Nephron progenitor cell (in vitro differentiated cells): ENCODE measurements at regions not wholly inside any gene's neighbourhood (a gene's known extent, or its start where the extent isn't known, plus 50 kb on each side); places are given as distances from the start of the nearest gene placed in this dataset.
A peak's percentile ranks its signal among the peaks of the same experiment; 100 is the strongest.

ENCODE experiments used
- DNase-seq: peaks from one replicate; pipeline ENCODE4 v3.0.0; 2021
- H3K27ac Mint-ChIP-seq: 2 replicates; pipeline ENCODE4 v1.8.0; 2021; ENCODE audit warnings: mild to moderate bottlenecking, moderate library complexity, mixed read lengths
- H3K27me3 Mint-ChIP-seq: 2 replicates; pipeline ENCODE4 v1.8.0; 2021; ENCODE audit warnings: mild to moderate bottlenecking, low read depth, mixed read lengths; ENCODE audit not compliant: poor library complexity
- H3K36me3 Mint-ChIP-seq: 2 replicates; pipeline ENCODE4 v1.8.0; 2021; ENCODE audit warnings: low read depth, mixed read lengths
- H3K4me1 Mint-ChIP-seq: 2 replicates; pipeline ENCODE4 v1.8.0; 2021; ENCODE audit warnings: mixed read lengths
- H3K4me3 Mint-ChIP-seq: 2 replicates; pipeline ENCODE4 v1.8.0; 2021; ENCODE audit warnings: mild to moderate bottlenecking, moderate library complexity, mixed read lengths
- H3K9me3 Mint-ChIP-seq: 2 replicates; pipeline ENCODE4 v1.8.0; 2021; ENCODE audit warnings: mild to moderate bottlenecking, moderate library complexity, mixed read lengths
- TF ChIP-seq, protein P1 (sequence below): fragments of 200-600 bp; sonication (generic); IDR thresholded peaks from 2 replicates; pipeline ENCODE4 v1.5.0; 2021; ENCODE audit warnings: antibody characterized with exemption

DNA sequence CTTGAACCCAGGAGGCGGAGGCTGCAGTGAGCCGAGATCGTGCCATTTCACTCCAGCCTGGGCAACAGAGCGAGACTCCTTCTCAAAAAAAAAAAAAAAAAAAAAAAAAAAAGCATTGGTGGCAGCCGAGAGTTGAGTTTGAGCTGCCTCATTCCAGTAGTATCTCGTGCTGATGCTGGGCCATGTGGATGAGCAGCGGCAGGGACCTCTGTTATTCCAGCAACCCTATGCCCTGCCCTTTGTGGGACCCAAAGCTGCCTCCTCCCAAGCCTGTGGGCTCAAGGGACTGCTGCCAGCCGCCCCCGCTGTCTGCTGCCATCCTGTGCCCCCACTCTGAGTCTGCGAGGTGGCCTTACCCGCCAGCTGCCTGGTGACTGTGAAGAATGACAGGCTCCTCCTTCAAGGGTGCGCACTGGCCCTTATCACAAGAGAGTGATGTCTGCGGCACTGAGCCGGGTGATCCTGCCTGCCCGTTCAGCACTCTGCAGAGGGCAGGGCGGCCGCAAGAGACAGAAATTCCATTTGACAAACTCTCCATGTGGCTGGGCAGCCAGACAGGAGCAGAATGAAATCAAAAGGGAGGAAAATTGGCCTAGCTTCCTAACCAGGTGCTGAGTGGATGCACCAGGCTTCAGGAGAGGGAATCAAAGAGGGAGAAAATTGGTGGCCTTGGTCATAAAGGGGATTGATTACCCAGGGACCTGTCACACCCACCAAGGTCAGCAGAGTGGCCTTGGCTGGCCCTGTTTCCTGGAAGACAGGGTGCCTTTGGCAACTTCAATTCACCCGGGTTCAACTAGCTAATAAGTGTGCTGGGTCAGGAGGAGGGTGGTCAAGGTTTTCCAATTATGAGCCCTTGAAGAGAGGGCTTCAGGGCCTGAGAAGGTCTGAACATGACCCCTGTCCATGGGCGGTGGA, 65.3 kb upstream of the ZMIZ1 start:
- Mint-ChIP-seq H3K27me3 (peaks cover 24% of the 10 kb centered on the region), H3K4me1 (peaks cover 49% of the 10 kb centered on the region), H3K9me3 (no peaks in the 10 kb centered on the region), H3K27ac (peak overlapping the region; percentile 90), H3K4me3 (no peak overlapping the region), H3K36me3 (no peaks in the 10 kb centered on the region)
- DNase-seq = peak; percentile 20
- TF ChIP-seq, protein P1, sequence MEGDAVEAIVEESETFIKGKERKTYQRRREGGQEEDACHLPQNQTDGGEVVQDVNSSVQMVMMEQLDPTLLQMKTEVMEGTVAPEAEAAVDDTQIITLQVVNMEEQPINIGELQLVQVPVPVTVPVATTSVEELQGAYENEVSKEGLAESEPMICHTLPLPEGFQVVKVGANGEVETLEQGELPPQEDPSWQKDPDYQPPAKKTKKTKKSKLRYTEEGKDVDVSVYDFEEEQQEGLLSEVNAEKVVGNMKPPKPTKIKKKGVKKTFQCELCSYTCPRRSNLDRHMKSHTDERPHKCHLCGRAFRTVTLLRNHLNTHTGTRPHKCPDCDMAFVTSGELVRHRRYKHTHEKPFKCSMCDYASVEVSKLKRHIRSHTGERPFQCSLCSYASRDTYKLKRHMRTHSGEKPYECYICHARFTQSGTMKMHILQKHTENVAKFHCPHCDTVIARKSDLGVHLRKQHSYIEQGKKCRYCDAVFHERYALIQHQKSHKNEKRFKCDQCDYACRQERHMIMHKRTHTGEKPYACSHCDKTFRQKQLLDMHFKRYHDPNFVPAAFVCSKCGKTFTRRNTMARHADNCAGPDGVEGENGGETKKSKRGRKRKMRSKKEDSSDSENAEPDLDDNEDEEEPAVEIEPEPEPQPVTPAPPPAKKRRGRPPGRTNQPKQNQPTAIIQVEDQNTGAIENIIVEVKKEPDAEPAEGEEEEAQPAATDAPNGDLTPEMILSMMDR = no peak

GRCh38 chr10:79004311-79004710, 64.5 kb upstream of the ZMIZ1 start:
- Mint-ChIP-seq H3K4me3 (peak overlapping the region; percentile 35), H3K9me3 (no peaks in the 10 kb centered on the region), H3K27me3 (peaks cover 25% of the 10 kb centered on the region), H3K4me1 (peaks cover 49% of the 10 kb centered on the region), H3K36me3 (no peaks in the 10 kb centered on the region), H3K27ac (no peak overlapping the region)
- TF ChIP-seq, protein P1 = no peak
- DNase-seq = peak; percentile 16

GRCh38 chr10:79005126-79005810, 63.5 kb upstream of the ZMIZ1 start:
- Mint-ChIP-seq H3K9me3 (no peaks in the 10 kb centered on the region), H3K4me3 (no peak overlapping the region), H3K36me3 (no peaks in the 10 kb centered on the region), H3K4me1 (peaks cover 49% of the 10 kb centered on the region), H3K27ac (no peak overlapping the region), H3K27me3 (peaks cover 27% of the 10 kb centered on the region)
- TF ChIP-seq, protein P1 = no peak
- DNase-seq = peak; percentile 20

DNA sequence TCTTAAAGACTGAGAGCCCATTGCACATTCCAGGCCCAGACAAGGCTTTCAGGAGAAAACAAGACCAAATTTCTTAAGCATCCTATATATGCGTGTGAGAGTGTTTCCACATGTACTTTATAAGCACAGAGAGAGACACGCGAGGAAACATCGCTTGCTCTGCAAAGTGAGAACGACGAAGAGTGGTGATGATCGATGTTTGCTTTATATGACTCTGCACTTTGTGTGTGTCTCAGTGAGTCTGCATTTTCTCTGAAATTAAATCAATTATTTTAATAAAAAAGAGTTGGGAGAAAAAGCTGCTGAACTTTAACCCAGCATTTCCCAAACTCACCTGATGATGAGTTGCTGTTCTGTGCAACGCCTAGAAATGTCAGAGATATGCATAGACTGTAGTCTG, 61.7 kb upstream of the ZMIZ1 start:
- Mint-ChIP-seq H3K27ac (no peak overlapping the region), H3K36me3 (no peaks in the 10 kb centered on the region), H3K4me3 (no peak overlapping the region), H3K27me3 (peaks cover 20% of the 10 kb centered on the region), H3K4me1 (peaks cover 49% of the 10 kb centered on the region), H3K9me3 (no peaks in the 10 kb centered on the region)
- DNase-seq = no peak
- TF ChIP-seq, protein P1 = no peak

GRCh38 chr10:79007421-79008319, 61.1 kb upstream of the ZMIZ1 start:
- peaks cover 20% of the 10 kb centered on the region for H3K27me3 Mint-ChIP-seq

More at GRCh38 chr10:79007421-79008319, 61.1 kb upstream of the ZMIZ1 start:
- H3K9me3 Mint-ChIP-seq = no peaks in the 10 kb centered on the region
- H3K27ac Mint-ChIP-seq = no peak overlapping the region
- no peaks in the 10 kb centered on the region for H3K36me3 Mint-ChIP-seq
- H3K4me1 Mint-ChIP-seq = peaks cover 52% of the 10 kb centered on the region
- TF ChIP-seq, protein P1 = no peak
- H3K4me3 Mint-ChIP-seq = no peak overlapping the region
- DNase-seq = no peak
